Keratinocyte (primary cell): ENCODE measurements at regions not wholly inside any gene's neighbourhood (a gene's known extent, or its start where the extent isn't known, plus 50 kb on each side); places are given as distances from the start of the nearest gene placed in this dataset.

Experiments
- DNase-seq: peaks from one replicate; pipeline ENCODE4 v3.0.0-alpha.2; 2011; ENCODE audit warnings: low read depth, missing footprints, low spot score
- FAIRE-seq: peaks from 2 replicates; lab custom pipeline; 2011; peaks lifted over from hg19 to GRCh38; lab: Jason Lieb, UNC
- H2AFZ ChIP-seq: 2 replicates; pipeline ENCODE4 v1.6.0; 2012; ENCODE audit warnings: low read length, control low read depth, inconsistent platforms; ENCODE audit not compliant: control insufficient read depth
- H3K27ac ChIP-seq: 2 replicates; pipeline ENCODE4 v1.5.1; 2011; ENCODE audit warnings: low read length; ENCODE audit not compliant: control insufficient read depth, insufficient read depth
- H3K27me3 ChIP-seq: 3 replicates; pipeline ENCODE4 v1.6.0; 2011; ENCODE audit warnings: low read length; ENCODE audit not compliant: control insufficient read depth, insufficient read depth; ENCODE audit errors: extremely low read depth
- H3K36me3 ChIP-seq, 2 experiments: 2 replicates in 1 of 2; 3 replicates in 1 of 2; pipeline ENCODE4 v1.5.1; 2011; ENCODE audit warnings: low read length in 2 of 2, mild to moderate bottlenecking in 1 of 2; ENCODE audit not compliant: control insufficient read depth in 2 of 2, insufficient read depth in 2 of 2; ENCODE audit errors: extremely low read depth in 1 of 2
- H3K4me1 ChIP-seq: 3 replicates; pipeline ENCODE4 v1.5.1; 2011; ENCODE audit warnings: low read length; ENCODE audit not compliant: control insufficient read depth, insufficient read depth; ENCODE audit errors: extremely low read depth
- H3K4me2 ChIP-seq: 3 replicates; pipeline ENCODE4 v1.6.0; 2011; ENCODE audit warnings: low read depth, low read length; ENCODE audit not compliant: control insufficient read depth, insufficient read depth; ENCODE audit errors: extremely low read depth
- H3K4me3 ChIP-seq, 3 experiments: fragments of 200-600 bp in 1 of 3; sonication (generic) in 1 of 3; 2 replicates in 2 of 3; 3 replicates in 1 of 3; pipeline ENCODE4 v1.5.1; 2011 to 2016; ENCODE audit warnings: low read length in 3 of 3, mild to moderate bottlenecking in 3 of 3, control low read depth in 2 of 3, inconsistent platforms in 1 of 3, low read depth in 1 of 3, mixed read lengths in 1 of 3, mixed run types in 1 of 3, moderate library complexity in 1 of 3; ENCODE audit not compliant: control insufficient read depth in 2 of 3, insufficient read depth in 2 of 3; ENCODE audit errors: extremely low read depth in 1 of 3
- H3K79me2 ChIP-seq: 2 replicates; pipeline ENCODE4 v1.6.0; 2012; ENCODE audit warnings: low read length; ENCODE audit not compliant: control insufficient read depth, insufficient read depth
- H3K9ac ChIP-seq: 3 replicates; pipeline ENCODE4 v1.6.0; 2011; ENCODE audit warnings: low read length; ENCODE audit not compliant: control insufficient read depth, insufficient read depth; ENCODE audit errors: extremely low read depth
- H3K9me1 ChIP-seq: 3 replicates; pipeline ENCODE4 v1.6.0; 2011; ENCODE audit warnings: low read length; ENCODE audit not compliant: control insufficient read depth, insufficient read depth; ENCODE audit errors: extremely low read depth
- H3K9me3 ChIP-seq: 2 replicates; pipeline ENCODE4 v1.5.1; 2012; ENCODE audit warnings: low read depth, low read length; ENCODE audit not compliant: control insufficient read depth
- H4K20me1 ChIP-seq: 3 replicates; pipeline ENCODE4 v1.6.0; 2011; ENCODE audit warnings: low read length; ENCODE audit not compliant: control insufficient read depth, insufficient read depth; ENCODE audit errors: extremely low read depth
- EZH2 ChIP-seq: IDR thresholded peaks from one replicate; pipeline ENCODE4 v1.6.1; 2012; ENCODE audit warnings: inconsistent platforms, mild to moderate bottlenecking, low read length, moderate library complexity
- dilution Hi-C: fragments of 300-500 bp; cut with MboI; formaldehyde crosslinking; loops from one replicate; pipeline ENCODE4 v1.7.0; 2020; ENCODE audit warnings: low sequenced_read_pairs; ENCODE audit not compliant: extremely low pct_ligation_motif_present
- TF ChIP-seq, protein P1 (sequence below), 3 experiments: IDR thresholded peaks in 1 of 3; conservative IDR thresholded peaks in 1 of 3; optimal IDR thresholded peaks in 1 of 3; 2 replicates in 2 of 3; 3 replicates in 1 of 3; pipeline versions ENCODE3 to v1.5.1; 2011; ENCODE audit warnings: low read length in 3 of 3, mild to moderate bottlenecking in 3 of 3, moderate library complexity in 2 of 3, control low read depth in 1 of 3, inconsistent platforms in 1 of 3; ENCODE audit not compliant: insufficient read depth in 2 of 3; ENCODE audit errors: extremely low read depth in 1 of 3

DNA sequence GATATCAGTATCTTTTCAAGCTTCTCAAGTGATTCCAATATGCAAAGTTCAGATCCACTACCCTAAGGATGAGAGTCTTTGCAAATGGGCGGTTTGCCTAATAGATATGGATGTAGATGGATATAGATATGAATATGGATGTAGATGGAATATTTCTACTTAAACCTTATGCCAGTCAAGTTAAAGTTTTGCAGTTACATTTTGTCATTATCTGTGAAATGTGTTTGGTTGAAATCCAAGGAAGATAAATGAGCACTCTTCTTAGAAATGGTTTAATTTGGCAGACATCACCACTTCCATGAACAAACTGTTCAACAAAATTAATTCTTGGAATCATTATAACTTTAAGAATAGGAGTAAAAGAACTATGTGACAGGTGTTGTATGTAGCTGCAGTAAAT is 1066.6 kb downstream of the PCDH18 start:
- H3K36me3 ChIP-seq, result no peaks in the 10 kb centered on the region
- H3K9me1 ChIP-seq, result no peaks in the 10 kb centered on the region
- FAIRE-seq (no peak), DNase-seq (no peak)
- no peaks in the 10 kb centered on the region for H3K4me1 ChIP-seq
- no peaks in the 10 kb centered on the region for H3K27me3 ChIP-seq
- H4K20me1 ChIP-seq, result no peaks in the 10 kb centered on the region
- dilution Hi-C loops, result no loop called here
- no peak overlapping the region for H3K4me2 ChIP-seq
- no peak overlapping the region for H3K9ac ChIP-seq
- no peak overlapping the region for H3K4me3 ChIP-seq
- H3K9me3 ChIP-seq, result no peaks in the 10 kb centered on the region
- no peak overlapping the region for H2AFZ ChIP-seq
- no peak for TF ChIP-seq EZH2
- TF ChIP-seq, protein P1, sequence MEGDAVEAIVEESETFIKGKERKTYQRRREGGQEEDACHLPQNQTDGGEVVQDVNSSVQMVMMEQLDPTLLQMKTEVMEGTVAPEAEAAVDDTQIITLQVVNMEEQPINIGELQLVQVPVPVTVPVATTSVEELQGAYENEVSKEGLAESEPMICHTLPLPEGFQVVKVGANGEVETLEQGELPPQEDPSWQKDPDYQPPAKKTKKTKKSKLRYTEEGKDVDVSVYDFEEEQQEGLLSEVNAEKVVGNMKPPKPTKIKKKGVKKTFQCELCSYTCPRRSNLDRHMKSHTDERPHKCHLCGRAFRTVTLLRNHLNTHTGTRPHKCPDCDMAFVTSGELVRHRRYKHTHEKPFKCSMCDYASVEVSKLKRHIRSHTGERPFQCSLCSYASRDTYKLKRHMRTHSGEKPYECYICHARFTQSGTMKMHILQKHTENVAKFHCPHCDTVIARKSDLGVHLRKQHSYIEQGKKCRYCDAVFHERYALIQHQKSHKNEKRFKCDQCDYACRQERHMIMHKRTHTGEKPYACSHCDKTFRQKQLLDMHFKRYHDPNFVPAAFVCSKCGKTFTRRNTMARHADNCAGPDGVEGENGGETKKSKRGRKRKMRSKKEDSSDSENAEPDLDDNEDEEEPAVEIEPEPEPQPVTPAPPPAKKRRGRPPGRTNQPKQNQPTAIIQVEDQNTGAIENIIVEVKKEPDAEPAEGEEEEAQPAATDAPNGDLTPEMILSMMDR (optimal IDR thresholded peaks at IDR 0.05 in 1 of 3, IDR thresholded peaks at IDR 0.05 in 1 of 3, conservative IDR thresholded peaks at IDR 0.05 in 1 of 3; ENCODE audit: extremely low read depth in 1 of 3, insufficient read depth in 2 of 3, low read length in 3 of 3), result no peak
- H3K79me2 ChIP-seq, result no peaks in the 10 kb centered on the region
- H3K27ac ChIP-seq, result no peak overlapping the region

DNA sequence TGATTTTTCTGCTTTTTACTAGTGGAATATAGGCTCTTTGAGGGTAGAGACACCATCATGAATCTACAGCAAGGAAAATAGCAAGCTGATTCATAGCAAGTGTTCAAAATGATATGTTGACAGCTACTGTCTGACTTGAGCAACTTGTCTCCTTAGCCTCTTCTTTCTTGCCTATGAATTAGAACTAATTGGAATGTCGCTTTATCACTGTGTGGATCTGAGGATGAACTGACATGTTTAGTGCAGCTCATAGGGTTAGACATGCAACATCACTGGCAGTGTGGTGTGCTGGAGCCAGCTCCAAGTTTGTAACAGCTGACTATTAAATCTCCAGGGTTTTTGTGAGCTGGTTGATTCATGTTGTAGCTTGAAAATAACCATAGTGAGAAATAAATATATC is 1068.4 kb downstream of the PCDH18 start:
- no peaks in the 10 kb centered on the region for H3K27me3 ChIP-seq
- H3K4me1 ChIP-seq, result no peaks in the 10 kb centered on the region
- no peak overlapping the region for H3K4me3 ChIP-seq
- FAIRE-seq, result no peak
- no peak overlapping the region for H3K9ac ChIP-seq
- no peak overlapping the region for H2AFZ ChIP-seq
- no peaks in the 10 kb centered on the region for H4K20me1 ChIP-seq
- dilution Hi-C loops, result no loop called here
- H3K27ac ChIP-seq, result no peak overlapping the region
- no peaks in the 10 kb centered on the region for H3K9me1 ChIP-seq
- no peaks in the 10 kb centered on the region for H3K79me2 ChIP-seq
- TF ChIP-seq EZH2, result no peak
- TF ChIP-seq, protein P1 (optimal IDR thresholded peaks at IDR 0.05 in 1 of 3, IDR thresholded peaks at IDR 0.05 in 1 of 3, conservative IDR thresholded peaks at IDR 0.05 in 1 of 3; ENCODE audit: extremely low read depth in 1 of 3, insufficient read depth in 2 of 3, low read length in 3 of 3), result no peak
- DNase-seq, result no peak
- no peaks in the 10 kb centered on the region for H3K36me3 ChIP-seq
- no peak overlapping the region for H3K4me2 ChIP-seq
- no peaks in the 10 kb centered on the region for H3K9me3 ChIP-seq
